ENCODE measurements at regions not wholly inside any gene's neighbourhood (a gene's known extent, or its start where the extent isn't known, plus 50 kb on each side); places are given as distances from the start of the nearest gene placed in this dataset.

GRCh38 chr17:16881239-16881924, 90.5 kb downstream of the TNFRSF13B start:
- TF ChIP-seq EZH2phosphoT487 (IDR thresholded peaks at IDR 0.05; ENCODE audit: borderline replicate concordance) (no peak), CTCF (IDR thresholded peaks at IDR 0.05 in 2 of 3, conservative IDR thresholded peaks at IDR 0.05 in 1 of 3; ENCODE audit: borderline replicate concordance in 1 of 3, insufficient read depth in 1 of 3, low read depth in 2 of 3, low read length in 2 of 3) (no peak)

All from HCT116 (cell line).